A549 (cell line): ENCODE measurements at regions not wholly inside any gene's neighbourhood (a gene's known extent, or its start where the extent isn't known, plus 50 kb on each side); places are given as distances from the start of the nearest gene placed in this dataset.

Source experiments
- ATAC-seq, 2 experiments: fragments of 200-7000 bp in 1 of 2; fragments of >200 bp in 1 of 2; cut with Nextera tagmentation in 1 of 2; cut with Tn5 transposase in 1 of 2; 3 replicates each; pipeline versions ENCODE4 v1.8.0 to v1.9.1; 2018 to 2020; ENCODE audit warnings: mild to moderate bottlenecking in 1 of 2, moderate library complexity in 1 of 2
- CTCF ChIA-PET: fragments of 300-600 bp; sonication (Branson Sonifier 250); formaldehyde crosslinking; extraction: SDS; loops from one replicate; lab custom pipeline; 2021; ENCODE audit warnings: antibody characterized with exemption, inconsistent platforms; lab: Yijun Ruan, JAX
- POLR2A ChIA-PET: fragments of 350-600 bp; formaldehyde crosslinking; extraction: SDS; loops from one replicate; lab custom pipeline; 2021; ENCODE audit warnings: antibody characterized with exemption, inconsistent platforms; lab: Yijun Ruan, JAX
- DNase-seq, 2 experiments: peaks; one replicate each; pipeline versions ENCODE4 v3.0.0 to v3.0.0-alpha.2; 2011 to 2016; ENCODE audit warnings: low read depth in 1 of 2, low spot score in 1 of 2
- FAIRE-seq: peaks from 2 replicates; lab custom pipeline; 2011; peaks lifted over from hg19 to GRCh38; lab: Jason Lieb, UNC
- H3K27ac ChIP-seq, 2 experiments: fragments of >200 bp; sonication (Bioruptor Twin); formaldehyde crosslinking; 3 replicates each; pipeline ENCODE4 v1.5.1; 2016 to 2017
- H3K4me1 ChIP-seq: fragments of >200 bp; sonication (Bioruptor Twin); formaldehyde crosslinking; 3 replicates; pipeline ENCODE4 v1.6.1; 2016
- H3K4me2 ChIP-seq: fragments of >200 bp; sonication (Bioruptor Twin); formaldehyde crosslinking; 3 replicates; pipeline ENCODE4 v1.6.1; 2016
- H3K4me3 ChIP-seq: fragments of >200 bp; sonication (Bioruptor Twin); formaldehyde crosslinking; 3 replicates; pipeline ENCODE4 v1.5.1; 2016
- H3K9me3 ChIP-seq: fragments of >200 bp; sonication (Bioruptor Twin); formaldehyde crosslinking; 3 replicates; pipeline ENCODE4 v1.6.1; 2016
- BHLHE40 ChIP-seq: IDR thresholded peaks from 2 replicates; pipeline ENCODE4 v1.6.1; 2012; ENCODE audit warnings: low read depth, low read length, inconsistent platforms
- FOXS1 ChIP-seq: fragments of 250-450 bp; sonication (Bioruptor Pico); IDR thresholded peaks from 2 replicates; pipeline ENCODE4 v1.5.0; 2020; ENCODE audit warnings: mild to moderate bottlenecking, moderate library complexity
- GATA3 ChIP-seq: IDR thresholded peaks from 2 replicates; pipeline ENCODE4 v1.6.1; 2012; ENCODE audit warnings: borderline replicate concordance
- HDAC2 ChIP-seq: fragments of 200-600 bp; sonication (generic); IDR thresholded peaks from 2 replicates; pipeline ENCODE4 v1.6.1; 2016
- HOXB13 ChIP-seq: fragments of 250-450 bp; sonication (Bioruptor Pico); IDR thresholded peaks from 2 replicates; pipeline ENCODE4 v1.5.0; 2020; ENCODE audit warnings: low read depth, mild to moderate bottlenecking, moderate library complexity
- JUNB ChIP-seq: fragments of >200 bp; sonication (Bioruptor Twin); formaldehyde crosslinking; IDR thresholded peaks from 2 replicates; pipeline ENCODE4 v1.6.1; 2016
- KDM1A ChIP-seq: fragments of 200-600 bp; sonication (generic); IDR thresholded peaks from 2 replicates; pipeline ENCODE4 v1.6.1; 2016; ENCODE audit warnings: low read depth, mild to moderate bottlenecking
- MAFK ChIP-seq: fragments of 450-650 bp; IDR thresholded peaks from 2 replicates; pipeline ENCODE4 v1.6.1; 2014; ENCODE audit not compliant: partially characterized antibody
- MYC ChIP-seq: IDR thresholded peaks from 2 replicates; pipeline ENCODE4 v1.6.1; 2012; ENCODE audit warnings: mild to moderate bottlenecking, inconsistent platforms, low read length, improper control_type of control experiment, borderline replicate concordance
- NR3C1 ChIP-seq: fragments of >200 bp; sonication (Bioruptor Twin); formaldehyde crosslinking; IDR thresholded peaks from 3 replicates; pipeline ENCODE4 v1.6.1; 2017
- SREBF2 ChIP-seq: fragments of 450-650 bp; IDR thresholded peaks from 2 replicates; pipeline ENCODE4 v1.6.1; 2014; ENCODE audit warnings: mild to moderate bottlenecking, moderate library complexity
- ZC3H11A ChIP-seq: fragments of 450-650 bp; IDR thresholded peaks from 2 replicates; pipeline ENCODE4 v1.6.1; 2014; ENCODE audit warnings: antibody characterized with exemption, mild to moderate bottlenecking
- ZNF302 ChIP-seq: fragments of 250-450 bp; sonication (Bioruptor Pico); IDR thresholded peaks from 2 replicates; pipeline ENCODE4 v1.9.0; 2021; ENCODE audit warnings: inconsistent platforms, mild to moderate bottlenecking, moderate library complexity
- WGBS: methylation state at CpG from one replicate; pipeline ENCODE4 v1.1.6; 2017; ENCODE audit errors: missing lambda C conversion rate; 5-methylcytosine and 5-hydroxymethylcytosine counted together
- TF ChIP-seq, protein P1 (sequence below): fragments of >200 bp; sonication (Bioruptor Twin); formaldehyde crosslinking; IDR thresholded peaks from 2 replicates; pipeline ENCODE4 v1.6.1; 2016
- TF ChIP-seq, protein P2 (sequence below): fragments of 250-450 bp; sonication (Bioruptor Pico); IDR thresholded peaks from 2 replicates; pipeline ENCODE4 v1.5.0; 2021; ENCODE audit warnings: mild to moderate bottlenecking, moderate library complexity, borderline replicate concordance
- TF ChIP-seq, protein P3 (sequence below): fragments of 200-600 bp; sonication (generic); IDR thresholded peaks from 2 replicates; pipeline ENCODE4 v1.6.1; 2016; ENCODE audit warnings: antibody characterized with exemption, mild to moderate bottlenecking, moderate library complexity
- TF ChIP-seq, protein P4 (sequence below): fragments of >200 bp; sonication (Bioruptor Twin); formaldehyde crosslinking; IDR thresholded peaks from 3 replicates; pipeline ENCODE4 v1.6.1; 2016
- TF ChIP-seq, protein P5 (sequence below): fragments of 450-650 bp; IDR thresholded peaks from 2 replicates; pipeline ENCODE4 v1.6.1; 2014; ENCODE audit warnings: antibody characterized with exemption

DNA sequence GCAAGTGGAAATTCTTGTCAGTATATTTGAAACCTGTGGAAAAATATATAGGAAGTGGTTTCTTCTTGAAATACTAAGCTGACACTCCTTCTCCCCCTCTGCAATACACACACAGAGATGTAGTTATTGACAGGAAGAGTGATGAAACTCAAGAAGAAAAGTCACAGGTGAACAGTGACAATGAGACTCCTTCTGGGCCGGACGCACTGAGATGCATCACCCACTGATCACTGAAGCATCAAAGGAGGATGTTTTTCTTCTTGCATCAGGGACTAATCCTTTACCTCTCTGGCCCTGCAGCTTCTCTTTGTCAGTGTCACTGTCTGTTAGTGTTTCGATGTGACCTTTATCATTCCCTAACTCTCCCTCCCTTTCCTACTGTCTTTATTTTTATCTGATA, 1864.2 kb upstream of the C9orf72 start:
- CTCF ChIA-PET = no interaction called here
- FAIRE-seq (no peak), DNase-seq (no peak), ATAC-seq (no peak)
- Histone ChIP-seq H3K4me2 (no peak overlapping the region), H3K4me3 (no peak overlapping the region), H3K4me1 (no peaks in the 10 kb centered on the region), H3K27ac (no peak overlapping the region), H3K9me3 (no peaks in the 10 kb centered on the region)
- WGBS = 46% methylated on average over 3 of the region's 3 CpGs
- TF ChIP-seq MYC (no peak), ZC3H11A (no peak), BHLHE40 (no peak), GATA3 (no peak), FOXS1 (CRISPR knock-in tag) (no peak), SREBF2 (no peak), NR3C1 (no peak)
- TF ChIP-seq, protein P1, sequence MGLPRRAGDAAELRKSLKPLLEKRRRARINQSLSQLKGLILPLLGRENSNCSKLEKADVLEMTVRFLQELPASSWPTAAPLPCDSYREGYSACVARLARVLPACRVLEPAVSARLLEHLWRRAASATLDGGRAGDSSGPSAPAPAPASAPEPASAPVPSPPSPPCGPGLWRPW = no peak
- TF ChIP-seq, protein P2, sequence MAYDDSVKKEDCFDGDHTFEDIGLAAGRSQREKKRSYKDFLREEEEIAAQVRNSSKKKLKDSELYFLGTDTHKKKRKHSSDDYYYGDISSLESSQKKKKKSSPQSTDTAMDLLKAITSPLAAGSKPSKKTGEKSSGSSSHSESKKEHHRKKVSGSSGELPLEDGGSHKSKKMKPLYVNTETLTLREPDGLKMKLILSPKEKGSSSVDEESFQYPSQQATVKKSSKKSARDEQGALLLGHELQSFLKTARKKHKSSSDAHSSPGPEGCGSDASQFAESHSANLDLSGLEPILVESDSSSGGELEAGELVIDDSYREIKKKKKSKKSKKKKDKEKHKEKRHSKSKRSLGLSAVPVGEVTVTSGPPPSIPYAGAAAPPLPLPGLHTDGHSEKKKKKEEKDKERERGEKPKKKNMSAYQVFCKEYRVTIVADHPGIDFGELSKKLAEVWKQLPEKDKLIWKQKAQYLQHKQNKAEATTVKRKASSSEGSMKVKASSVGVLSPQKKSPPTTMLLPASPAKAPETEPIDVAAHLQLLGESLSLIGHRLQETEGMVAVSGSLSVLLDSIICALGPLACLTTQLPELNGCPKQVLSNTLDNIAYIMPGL = no peak
- POLR2A ChIA-PET = no interaction called here

DNA sequence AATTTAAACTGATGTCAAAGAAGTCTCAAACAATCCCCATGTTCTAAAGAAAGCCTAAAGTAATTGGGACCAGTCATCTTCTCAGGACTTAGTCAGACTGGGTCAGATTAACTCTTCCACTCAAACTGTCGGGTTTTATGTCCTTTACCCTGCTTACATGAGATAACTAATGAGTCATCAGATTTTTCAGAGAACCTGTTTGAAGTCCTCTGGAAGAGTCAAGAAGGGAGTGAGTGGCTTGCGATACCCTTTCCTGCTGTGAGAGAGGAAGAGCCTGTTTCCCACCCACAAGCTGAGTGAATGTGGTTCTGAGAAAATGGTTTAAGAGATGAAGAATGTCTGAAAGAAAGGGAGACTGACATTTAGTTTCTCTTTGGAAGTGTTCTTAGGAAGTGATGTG, 1866.7 kb upstream of the C9orf72 start:
- POLR2A ChIA-PET = no interaction called here
- no peak for ATAC-seq

DNA sequence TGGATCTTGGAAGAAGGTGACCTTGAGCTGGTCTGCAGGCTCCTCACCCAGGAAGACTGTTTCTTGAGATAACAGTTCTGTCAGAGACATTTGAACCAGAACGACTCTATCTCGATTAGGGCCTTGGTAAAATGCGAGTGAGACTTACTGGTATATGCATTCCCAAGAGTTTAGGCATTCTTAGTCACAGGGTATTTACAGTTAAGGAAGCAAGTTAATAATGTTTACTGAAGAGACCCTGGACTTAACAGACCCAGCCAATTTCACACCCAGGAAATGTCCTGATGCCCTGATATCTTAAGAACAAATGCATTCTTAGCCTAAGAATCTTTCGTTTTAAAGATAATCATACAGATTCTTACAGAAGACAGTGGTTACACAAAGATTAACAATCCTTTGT, 1867.2 kb upstream of the C9orf72 start:
- H3K4me1 ChIP-seq = no peaks in the 10 kb centered on the region
- ChIA-PET POLR2A (no interaction called here), CTCF (interaction anchor here (1.0 kb wide), 1 partner anchor 20 kb away, joined by 3 read pairs; no protein-coding TSS in a partner anchor)
- no peak overlapping the region for H3K27ac ChIP-seq
- DNase-seq = no peak
- H3K4me3 ChIP-seq = no peak overlapping the region
- no peak for ATAC-seq
- no peak for FAIRE-seq
- TF ChIP-seq, protein P3, sequence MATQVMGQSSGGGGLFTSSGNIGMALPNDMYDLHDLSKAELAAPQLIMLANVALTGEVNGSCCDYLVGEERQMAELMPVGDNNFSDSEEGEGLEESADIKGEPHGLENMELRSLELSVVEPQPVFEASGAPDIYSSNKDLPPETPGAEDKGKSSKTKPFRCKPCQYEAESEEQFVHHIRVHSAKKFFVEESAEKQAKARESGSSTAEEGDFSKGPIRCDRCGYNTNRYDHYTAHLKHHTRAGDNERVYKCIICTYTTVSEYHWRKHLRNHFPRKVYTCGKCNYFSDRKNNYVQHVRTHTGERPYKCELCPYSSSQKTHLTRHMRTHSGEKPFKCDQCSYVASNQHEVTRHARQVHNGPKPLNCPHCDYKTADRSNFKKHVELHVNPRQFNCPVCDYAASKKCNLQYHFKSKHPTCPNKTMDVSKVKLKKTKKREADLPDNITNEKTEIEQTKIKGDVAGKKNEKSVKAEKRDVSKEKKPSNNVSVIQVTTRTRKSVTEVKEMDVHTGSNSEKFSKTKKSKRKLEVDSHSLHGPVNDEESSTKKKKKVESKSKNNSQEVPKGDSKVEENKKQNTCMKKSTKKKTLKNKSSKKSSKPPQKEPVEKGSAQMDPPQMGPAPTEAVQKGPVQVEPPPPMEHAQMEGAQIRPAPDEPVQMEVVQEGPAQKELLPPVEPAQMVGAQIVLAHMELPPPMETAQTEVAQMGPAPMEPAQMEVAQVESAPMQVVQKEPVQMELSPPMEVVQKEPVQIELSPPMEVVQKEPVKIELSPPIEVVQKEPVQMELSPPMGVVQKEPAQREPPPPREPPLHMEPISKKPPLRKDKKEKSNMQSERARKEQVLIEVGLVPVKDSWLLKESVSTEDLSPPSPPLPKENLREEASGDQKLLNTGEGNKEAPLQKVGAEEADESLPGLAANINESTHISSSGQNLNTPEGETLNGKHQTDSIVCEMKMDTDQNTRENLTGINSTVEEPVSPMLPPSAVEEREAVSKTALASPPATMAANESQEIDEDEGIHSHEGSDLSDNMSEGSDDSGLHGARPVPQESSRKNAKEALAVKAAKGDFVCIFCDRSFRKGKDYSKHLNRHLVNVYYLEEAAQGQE = no peak
- TF ChIP-seq, protein P4, sequence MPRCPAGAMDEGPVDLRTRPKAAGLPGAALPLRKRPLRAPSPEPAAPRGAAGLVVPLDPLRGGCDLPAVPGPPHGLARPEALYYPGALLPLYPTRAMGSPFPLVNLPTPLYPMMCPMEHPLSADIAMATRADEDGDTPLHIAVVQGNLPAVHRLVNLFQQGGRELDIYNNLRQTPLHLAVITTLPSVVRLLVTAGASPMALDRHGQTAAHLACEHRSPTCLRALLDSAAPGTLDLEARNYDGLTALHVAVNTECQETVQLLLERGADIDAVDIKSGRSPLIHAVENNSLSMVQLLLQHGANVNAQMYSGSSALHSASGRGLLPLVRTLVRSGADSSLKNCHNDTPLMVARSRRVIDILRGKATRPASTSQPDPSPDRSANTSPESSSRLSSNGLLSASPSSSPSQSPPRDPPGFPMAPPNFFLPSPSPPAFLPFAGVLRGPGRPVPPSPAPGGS = no peak
- TF ChIP-seq JUNB = no peak
- TF ChIP-seq MYC = no peak
- WGBS = 45% methylated on average over 4 of the region's 4 CpGs
- H3K9me3 ChIP-seq = no peaks in the 10 kb centered on the region
- H3K4me2 ChIP-seq = no peak overlapping the region

More for the DNA sequence above, 1866.7 kb upstream of the C9orf72 start:
- TF ChIP-seq, protein P5, sequence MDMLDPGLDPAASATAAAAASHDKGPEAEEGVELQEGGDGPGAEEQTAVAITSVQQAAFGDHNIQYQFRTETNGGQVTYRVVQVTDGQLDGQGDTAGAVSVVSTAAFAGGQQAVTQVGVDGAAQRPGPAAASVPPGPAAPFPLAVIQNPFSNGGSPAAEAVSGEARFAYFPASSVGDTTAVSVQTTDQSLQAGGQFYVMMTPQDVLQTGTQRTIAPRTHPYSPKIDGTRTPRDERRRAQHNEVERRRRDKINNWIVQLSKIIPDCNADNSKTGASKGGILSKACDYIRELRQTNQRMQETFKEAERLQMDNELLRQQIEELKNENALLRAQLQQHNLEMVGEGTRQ = no peak
- peak; percentile 52 for TF ChIP-seq MAFK
- TF ChIP-seq HOXB13 (CRISPR knock-in tag) = no peak
- TF ChIP-seq KDM1A = no peak
- TF ChIP-seq ZNF302 (CRISPR knock-in tag) = no peak
- TF ChIP-seq HDAC2 = no peak
- Histone ChIP-seq H3K4me1 (no peaks in the 10 kb centered on the region), H3K9me3 (no peaks in the 10 kb centered on the region), H3K27ac (no peak overlapping the region), H3K4me3 (no peak overlapping the region), H3K4me2 (no peak overlapping the region)
- 44% methylated on average over 2 of the region's 2 CpGs for WGBS
- DNase-seq (no peak), FAIRE-seq (no peak)
- CTCF ChIA-PET = interaction anchor here (1.0 kb wide), 1 partner anchor 19 kb away, joined by 3 read pairs; no protein-coding TSS in a partner anchor
